HG03442 (cell line): ENCODE measurements at regions not wholly inside any gene's neighbourhood (a gene's known extent, or its start where the extent isn't known, plus 50 kb on each side); places are given as distances from the start of the nearest gene placed in this dataset.

Experiments
- ATAC-seq: cut with Tn5 transposase; IDR thresholded peaks from one replicate; pipeline ENCODE4 v1.9.1; 2021; ENCODE audit warnings: mild to moderate bottlenecking, moderate library complexity; ENCODE audit not compliant: unreplicated experiment

DNA sequence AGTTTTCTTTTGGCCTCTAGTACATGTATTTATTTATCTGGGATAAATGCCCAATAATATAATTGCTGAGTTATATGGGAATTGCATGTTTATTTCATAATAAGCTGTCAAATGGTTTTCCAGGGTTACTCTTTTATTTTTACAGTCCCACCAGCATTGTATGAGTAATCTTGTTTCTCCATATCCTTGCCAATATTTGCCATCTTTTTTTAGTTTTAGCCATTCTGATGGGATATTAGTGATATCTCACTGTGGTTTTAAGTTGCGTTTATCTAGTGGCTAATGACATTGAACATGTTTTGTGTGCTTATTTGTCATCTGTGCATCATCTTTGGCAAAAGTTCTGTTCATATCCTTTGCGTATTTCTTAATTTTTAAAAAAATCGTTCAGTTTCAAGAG lies 372.8 kb upstream of the CCDC179 start:
- no peak for ATAC-seq

DNA sequence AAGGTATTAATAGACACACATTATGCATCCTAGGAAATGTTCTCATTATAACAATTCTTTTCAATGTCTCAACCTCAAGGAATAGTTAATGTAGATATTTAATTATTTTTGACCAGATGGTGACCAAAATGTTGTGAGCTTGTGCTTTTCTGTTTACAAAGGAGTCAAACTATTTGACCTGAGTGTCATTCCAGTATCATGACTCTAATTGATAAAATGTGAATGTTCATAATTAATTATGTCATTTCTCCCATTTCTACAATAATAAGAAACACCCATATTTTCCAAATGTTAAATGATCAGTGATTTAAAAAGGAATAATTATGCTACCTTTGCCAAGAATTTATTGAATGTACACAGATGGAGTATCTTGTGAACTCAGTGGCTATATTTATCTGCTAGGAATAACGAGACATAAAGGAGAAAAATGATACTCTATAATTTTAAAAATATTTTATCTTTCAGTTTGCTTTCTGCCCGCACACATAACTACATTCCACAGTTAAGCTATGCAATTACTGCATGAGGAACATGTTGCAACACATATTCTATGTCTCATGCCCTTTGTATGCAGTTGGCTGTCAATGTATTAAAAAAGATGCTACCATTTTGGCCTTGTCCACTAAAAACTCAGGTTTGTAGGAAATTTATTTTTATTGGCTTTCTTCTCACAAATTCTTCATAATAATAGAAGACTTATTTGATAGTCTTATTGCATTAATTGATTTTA lies 376.7 kb upstream of the CCDC179 start:
- ATAC-seq, result no peak

DNA sequence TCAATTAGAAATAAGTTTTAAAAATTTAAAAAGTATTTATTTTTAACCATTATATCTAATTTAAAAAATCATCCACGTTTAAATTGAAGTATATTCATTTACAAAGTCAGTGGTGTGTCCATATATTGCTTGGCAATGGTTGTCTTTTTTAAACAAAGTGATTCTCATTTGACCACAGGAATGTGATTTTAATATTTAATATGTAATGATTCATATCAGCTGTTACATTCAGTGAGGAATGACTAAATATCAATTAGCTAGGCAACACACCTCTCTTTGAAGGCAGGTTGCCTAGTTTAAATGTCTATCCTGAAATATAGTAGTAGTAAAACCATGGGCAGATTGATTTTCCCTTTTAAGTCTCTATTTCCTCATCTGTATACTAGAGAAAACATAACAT lies 392.2 kb upstream of the CCDC179 start:
- no peak for ATAC-seq

DNA sequence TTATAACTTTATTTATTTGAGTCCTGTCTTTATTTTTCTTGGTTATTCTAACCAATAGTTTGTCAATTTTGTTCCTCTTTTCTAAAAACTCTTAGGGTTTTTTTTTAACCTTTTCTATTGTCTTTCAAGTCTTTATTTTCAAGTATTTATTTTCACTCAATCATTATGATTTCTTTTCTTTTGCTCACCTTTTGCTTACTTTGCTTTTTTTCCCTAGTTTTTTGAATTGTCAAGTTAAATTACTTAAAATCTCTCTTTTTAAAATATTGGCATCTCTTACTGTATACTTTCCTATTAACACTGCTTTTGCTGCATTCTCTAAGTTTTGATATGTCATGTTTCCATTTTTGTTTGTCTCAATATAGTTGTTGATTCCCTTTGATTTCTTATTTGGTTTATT lies 396.8 kb upstream of the CCDC179 start:
- no peak for ATAC-seq

DNA sequence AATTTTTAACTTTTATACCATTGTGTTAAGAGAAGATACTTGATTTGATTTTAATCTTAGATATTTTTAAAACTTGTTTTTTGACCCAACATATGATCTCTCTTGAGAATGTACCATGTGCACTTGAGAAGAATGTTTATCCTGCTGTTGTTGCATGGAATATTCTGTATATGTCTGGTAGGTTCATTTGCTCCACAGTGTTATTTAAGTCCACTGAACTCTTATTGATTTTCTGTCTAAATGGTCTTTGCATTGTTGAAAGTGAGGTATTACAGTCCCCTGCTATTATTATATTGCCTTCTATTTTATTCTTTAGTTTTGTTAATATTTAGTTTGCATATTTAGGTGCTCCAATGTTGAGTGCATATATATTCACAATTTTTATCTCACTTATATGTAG lies 397.3 kb upstream of the CCDC179 start:
- ATAC-seq, result no peak

DNA sequence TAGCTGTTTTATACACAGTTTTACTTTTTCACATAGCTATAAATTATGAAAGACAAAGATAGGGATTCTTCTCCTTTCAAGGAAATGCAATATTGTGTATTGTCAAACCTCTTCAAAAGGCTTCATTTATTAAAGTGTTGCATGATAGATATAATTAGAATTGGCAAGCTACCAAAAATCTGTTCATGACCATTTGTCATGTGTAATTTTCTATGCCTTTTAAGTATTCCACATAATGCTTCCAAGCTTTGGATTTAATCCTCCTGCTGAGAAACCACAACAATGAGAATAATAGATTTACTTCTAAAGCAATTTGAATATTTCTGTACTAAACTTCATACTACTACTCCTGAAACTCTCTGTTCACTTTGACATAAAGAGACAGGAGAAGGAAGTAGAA lies 403.2 kb upstream of the CCDC179 start:
- ATAC-seq, result no peak

DNA sequence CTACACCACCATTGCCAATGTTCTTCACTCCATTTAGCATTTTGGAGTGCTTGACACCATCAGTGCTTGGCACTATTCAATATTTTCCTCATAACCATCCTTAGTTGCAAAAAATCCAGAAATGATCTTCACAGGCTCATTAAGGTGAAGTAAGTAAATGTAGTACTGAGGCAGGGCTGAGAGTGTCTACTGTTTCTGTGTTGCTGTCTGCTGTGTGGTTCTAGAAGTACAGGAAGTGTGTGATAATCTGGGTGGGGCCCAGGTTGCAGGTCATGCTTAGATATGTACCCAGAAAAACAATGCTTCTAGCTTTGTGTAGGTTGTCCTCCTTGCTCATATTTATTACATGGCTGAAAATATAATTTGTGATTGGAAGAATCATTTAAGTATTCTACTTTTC lies 411.8 kb upstream of the CCDC179 start:
- no peak for ATAC-seq

DNA sequence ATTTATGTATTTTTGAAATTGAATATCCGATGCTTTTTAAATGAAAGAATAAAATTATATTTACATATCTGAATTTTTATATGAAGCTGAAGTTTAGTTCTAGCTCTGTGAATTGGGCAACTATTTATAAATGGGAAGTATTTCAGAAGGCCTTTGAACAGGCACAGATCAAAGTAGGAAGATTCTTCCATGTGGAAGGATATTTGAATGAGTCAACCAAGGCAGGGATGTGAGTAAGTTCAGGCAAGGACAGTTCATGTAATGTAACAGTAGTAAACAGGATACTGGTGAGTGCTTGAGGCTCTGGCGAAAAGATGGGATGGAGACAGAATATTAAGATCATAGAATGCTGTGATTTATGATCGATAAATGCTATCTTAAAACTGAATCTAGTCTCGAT lies 417.8 kb upstream of the CCDC179 start:
- ATAC-seq, result no peak

DNA sequence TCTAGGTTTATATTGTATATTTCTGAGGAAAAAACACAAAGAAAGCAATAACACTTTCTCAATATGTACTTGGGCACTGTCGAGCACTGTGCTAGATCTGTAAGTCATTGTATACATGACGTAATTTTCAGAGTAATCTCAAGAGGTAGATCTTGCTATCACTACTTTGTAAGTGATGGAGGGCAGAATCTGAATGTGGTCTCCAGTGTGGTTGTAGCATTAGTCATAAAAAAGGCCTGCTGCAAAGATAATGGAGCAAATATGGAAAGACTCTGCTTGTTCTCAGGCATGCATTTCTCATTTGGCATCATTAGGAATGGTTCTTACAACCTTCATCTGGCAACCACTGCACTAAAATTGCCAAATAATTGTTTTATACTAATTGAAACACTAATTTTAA lies 419.8 kb upstream of the CCDC179 start:
- ATAC-seq, result no peak

DNA sequence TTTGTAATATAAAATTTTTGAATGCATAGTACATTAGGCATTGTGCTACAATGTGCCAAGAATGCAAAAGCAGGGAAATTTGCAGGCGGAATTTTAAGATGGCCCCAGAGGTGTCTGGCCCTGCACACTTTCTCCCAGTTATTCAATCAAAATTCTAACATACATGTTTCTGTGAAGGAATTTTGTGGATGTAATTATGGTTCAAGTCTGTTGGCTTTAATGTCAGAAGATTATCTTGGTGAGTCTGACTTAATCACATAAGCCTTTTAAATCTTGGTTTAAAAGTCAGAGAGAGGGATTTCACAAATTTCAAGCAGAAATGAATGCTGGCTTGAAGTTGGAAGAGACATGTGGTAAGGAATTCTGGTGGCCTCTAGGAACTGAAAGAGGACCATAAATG lies 423.4 kb upstream of the CCDC179 start:
- no peak for ATAC-seq

DNA sequence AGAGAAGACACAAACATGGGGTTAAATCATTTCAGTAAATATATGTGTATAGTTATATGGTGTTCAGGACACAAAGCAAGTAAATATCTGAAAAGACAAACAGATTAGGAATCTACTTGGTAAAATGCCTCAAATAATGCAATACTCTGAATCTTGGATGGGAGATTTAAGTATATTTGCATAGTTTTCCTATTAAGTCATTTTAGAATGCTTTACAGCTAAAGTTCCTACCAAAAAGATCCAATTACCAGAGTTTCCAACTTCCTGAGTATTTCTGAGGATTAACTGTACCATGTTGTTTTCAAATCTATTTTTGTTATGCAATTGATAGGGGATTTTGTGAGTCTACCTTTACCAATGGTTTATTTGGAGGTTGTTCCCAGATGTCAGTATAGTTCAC lies 424.4 kb upstream of the CCDC179 start:
- ATAC-seq, result no peak

DNA sequence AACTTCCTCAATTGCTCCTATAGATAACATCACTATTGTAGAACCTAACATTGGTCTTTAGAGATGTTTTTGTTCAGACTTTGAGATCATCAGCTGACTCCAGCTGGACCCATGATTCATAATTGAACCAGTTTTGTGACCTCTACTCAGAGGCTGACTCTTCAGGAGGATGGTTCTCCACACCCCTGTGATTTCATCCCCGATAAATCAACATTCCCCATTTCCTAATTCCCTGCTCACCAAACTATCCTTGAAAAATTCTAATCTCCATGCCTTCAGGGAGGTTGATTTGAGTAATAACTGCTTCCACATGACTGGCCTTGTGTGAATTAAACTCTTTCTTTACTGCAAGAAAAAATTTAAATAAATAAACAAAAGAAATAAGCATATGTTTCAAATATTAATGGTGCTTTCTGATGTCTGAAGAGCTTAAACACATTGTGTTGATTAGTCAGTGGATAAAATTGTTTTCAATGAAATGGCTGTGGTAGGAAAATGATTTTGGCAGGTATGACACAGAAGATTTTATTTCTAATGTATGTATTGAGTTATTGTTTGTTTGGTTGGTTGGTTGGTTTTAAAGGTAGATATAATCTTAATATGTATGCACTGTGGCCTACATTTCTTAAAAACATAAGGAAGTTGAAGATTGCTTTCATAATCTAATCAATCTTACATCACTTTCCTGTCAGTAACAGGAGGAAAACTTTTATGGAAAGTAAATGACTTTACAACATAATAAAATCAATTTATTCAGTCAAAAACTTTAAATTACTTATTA lies 427.9 kb upstream of the CCDC179 start:
- ATAC-seq, result no peak

DNA sequence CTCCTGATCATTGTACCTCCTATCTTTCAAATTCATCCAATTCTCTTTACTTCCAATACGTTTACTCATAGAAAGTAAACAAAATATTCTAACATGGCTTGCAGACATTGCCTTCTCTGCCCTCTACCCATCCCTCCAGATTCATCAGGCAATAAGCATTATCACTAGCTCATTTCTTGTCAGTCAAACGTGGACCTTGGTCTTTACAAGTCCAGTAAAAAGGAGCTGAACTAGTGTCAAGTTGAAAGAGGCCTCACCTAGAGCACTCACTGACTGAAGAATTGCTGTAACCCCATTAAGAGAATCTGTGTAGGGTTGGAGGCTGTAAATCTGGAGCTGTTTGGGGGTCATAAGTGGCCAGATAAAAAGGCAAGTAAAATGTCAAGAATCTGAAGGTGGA lies 435.0 kb upstream of the CCDC179 start:
- ATAC-seq, result no peak

DNA sequence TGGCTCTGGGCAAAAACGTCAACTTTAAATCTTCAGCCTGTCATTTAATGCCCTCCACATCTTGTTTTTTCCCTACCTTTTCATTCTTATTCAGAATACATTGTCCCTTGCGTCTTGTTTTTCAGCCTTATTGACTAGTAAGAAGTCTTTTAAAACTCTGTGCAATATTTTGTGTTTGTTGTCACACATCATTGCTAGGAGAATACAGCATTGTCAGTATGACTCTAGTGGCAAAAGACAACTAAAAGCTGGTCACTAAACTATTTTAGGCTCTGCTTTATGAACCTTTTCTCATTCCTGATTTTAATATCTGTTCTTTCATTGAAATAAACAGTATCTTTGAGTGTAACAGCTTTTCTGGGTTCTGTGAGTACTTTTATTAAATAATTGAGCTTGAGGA lies 447.8 kb upstream of the CCDC179 start:
- no peak for ATAC-seq

DNA sequence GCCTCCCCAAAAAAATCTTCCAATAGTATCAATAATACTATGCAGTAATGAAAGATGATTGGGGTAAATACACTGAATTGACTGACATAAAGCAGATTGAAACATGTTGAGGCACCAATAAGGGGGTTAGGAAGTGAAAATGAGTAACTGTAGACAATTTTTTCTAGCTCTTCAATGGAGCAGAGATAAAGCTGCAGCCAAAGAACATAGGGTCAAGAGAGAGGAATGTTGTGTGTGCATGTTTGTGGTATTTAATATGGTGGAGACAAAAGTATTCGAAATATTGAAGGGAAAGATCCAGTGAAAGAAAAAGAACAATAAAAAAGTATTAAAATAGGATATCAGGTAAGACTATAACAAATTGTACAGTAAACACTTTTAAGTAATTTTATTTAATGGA lies 450.0 kb upstream of the CCDC179 start:
- no peak for ATAC-seq

DNA sequence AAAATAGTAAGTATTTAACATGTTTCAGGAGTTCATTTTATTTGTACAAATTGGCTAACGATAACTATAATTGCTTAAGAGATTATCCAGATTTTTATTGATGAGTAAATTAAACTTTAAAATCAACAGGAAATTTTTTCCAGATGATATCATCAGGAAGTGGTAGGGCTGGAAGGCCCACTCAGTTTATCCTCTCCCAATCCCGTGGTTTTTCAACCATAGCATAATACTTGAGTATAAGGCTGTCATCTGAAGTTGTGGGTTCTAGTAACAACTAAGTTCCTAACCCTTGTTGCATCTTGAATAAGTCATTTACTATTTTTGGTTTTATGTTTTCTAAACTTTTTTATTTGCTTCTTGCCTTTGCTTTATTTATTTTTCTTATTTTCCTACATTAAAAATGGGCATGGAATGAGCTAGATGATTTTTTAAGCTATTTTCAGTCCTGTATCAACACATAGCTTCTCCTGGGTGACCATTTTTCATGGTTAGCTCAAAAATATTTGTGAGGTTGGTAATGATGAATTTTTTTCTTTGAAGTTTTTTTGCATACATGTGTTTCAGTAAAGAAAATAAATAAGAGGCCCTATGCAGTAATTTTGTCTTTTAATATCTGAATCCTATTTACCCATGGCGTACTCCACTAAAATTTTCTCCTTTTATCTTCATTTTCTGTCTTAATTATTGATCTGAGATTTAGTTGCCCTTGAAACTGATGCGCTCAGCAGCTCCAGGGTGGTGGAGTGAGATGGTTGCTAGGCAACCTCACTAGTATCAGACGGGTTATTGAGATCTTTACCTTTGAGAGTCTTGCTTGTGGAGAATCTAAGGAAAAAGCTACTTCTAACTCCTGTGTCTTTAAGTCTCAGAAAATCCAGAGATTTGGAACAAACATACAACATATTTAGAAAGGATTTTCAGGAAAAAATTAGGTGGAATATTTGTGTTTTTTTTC lies 452.0 kb upstream of the CCDC179 start:
- ATAC-seq, result no peak

DNA sequence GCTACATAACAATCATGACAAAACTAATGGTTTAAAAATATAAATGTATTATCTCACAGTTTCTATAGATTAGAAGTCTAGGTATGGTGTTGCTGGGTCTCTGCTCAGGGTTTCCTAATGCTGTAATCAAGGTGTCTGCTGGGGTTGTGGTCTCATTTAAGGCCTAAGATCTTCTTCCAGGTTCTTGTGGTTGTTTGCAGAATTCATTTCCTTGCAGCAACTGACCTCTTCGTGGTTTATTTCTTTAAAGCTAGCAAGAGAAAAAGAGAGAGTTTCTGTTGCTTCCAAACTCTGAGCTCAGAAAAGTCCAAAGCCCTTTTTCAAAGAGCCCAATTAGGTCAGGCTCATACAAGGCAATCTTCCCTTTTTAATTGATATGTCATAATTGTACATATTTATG lies 452.7 kb upstream of the CCDC179 start:
- ATAC-seq, result no peak

DNA sequence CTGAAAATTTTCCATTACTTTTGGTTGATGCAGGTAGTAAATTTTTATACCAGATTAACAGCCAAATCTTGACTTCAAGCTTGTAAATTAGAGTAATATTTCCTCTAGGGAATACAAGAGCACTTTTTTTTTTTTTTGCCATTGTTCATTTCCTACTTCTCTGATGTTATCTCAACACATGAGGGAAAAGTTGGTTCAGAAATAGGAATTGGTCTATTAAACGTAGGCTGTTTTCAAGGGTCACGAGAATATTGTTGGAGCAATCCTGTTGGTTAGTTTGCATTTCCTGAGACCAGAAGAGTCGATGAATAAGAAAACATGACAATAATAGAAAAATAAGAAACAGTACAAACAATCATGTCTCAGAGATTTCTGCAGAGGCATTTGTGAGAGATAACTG lies 453.9 kb upstream of the CCDC179 start:
- ATAC-seq, result no peak

DNA sequence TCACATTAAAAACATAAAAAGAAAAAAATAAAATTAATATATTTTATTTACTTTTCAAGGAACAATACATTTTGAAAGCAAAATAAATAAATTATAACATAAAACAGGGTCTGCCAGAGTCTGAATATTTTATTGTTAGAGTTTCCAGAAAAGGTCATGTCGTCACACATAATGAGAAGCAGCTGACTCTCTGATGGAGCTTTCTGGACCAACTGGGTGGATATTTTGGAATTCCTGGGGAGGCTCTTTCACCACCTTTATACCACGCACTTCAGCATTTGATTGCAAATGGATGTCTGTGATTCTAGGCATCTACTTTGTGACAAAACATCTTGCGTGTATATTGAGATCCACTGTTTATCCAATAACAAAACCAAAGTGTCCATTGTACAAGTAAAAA lies 455.0 kb upstream of the CCDC179 start:
- no peak for ATAC-seq

DNA sequence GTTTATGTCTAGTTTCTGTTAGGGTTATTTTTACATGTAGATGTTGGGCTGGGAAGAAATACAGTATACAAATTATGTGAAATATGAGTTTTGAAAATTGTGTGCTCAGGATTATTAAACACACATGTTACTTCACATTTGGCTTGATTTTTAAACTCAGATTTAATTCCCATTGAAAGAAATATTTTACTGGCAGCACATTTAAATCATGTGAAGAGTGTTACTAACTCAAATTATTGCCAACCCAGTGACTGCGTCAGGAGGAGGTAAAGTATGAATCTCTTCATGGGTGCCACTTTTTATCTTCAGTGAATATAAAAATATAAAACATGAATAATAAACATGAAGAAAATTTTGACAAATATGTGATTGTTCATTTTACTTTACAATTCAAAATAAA lies 457.5 kb upstream of the CCDC179 start:
- ATAC-seq, result no peak

DNA sequence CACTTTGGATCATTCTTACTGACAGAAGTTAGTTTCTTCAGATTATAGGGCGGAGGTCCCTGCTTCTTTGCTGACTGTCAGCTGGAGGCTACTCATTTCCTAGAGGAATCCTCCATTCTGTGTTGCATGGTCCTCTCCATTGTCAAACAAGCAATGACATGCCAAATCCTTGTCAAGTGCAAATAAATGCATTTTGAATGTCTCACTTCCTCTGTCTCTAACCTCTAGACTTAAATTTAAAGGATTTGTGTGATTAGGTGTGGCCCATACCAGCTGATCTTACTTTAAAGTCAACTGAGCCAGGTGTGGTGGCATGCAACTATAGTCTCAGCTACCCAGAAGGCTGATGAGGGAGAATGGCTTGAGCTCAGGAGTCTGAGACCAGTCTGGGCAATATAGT lies 458.4 kb upstream of the CCDC179 start:
- no peak for ATAC-seq

DNA sequence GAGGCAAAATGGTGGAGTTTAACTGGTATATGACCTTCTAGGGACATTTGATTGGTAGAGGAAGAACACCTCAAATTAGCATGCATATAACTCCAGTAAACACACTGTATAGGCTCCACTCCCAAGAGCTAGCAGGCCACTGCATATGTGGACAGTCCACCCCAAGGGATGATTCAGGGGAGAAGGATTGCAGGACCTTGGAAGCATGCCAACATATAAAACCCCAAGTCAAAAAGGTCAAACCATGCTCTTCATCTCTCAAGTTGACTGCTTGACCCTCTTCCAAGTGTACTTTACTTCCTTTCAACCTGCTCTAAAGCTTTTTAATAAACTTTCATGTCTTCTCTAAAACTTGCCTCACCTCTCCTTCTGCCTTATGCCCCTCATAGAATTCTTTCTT lies 459.9 kb upstream of the CCDC179 start:
- ATAC-seq, result no peak
